Cortex of kidney (tissue), 1 donor: ENCODE measurements at regions not wholly inside any gene's neighbourhood (a gene's known extent, or its start where the extent isn't known, plus 50 kb on each side); places are given as distances from the start of the nearest gene placed in this dataset.

ENCODE experiments used
- DNase-seq: peaks from one replicate; lab custom pipeline; 2025; lab: John Stamatoyannopoulos, UW

DNA sequence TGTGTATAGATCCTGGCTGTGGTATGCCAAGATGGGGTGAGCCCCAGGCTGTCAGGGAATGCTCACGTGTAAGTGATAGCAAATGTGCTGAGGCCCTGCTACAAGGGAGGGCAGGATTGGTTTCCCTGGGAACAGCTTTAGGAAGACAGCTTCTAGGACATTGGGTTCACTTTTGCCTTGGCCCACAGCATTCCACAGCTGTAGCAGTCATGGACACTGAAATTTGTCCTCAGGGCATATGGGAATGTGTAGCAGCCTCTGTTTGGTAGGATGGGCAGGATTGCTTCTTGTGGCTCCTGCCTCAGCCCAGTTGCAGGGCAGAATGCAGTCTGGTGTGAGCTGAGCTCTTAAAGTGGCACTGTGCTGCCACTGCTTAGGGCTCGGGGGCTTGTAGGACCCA, 1061.7 kb upstream of the WWC1 start:
- no peak for DNase-seq

- DNase-seq = no peak
Observed at GRCh38 chr5:167230414-167230813, 1061.0 kb upstream of the WWC1 start.

GRCh38 chr5:167232675-167233311, 1058.7 kb upstream of the WWC1 start:
- no peak for DNase-seq

DNA sequence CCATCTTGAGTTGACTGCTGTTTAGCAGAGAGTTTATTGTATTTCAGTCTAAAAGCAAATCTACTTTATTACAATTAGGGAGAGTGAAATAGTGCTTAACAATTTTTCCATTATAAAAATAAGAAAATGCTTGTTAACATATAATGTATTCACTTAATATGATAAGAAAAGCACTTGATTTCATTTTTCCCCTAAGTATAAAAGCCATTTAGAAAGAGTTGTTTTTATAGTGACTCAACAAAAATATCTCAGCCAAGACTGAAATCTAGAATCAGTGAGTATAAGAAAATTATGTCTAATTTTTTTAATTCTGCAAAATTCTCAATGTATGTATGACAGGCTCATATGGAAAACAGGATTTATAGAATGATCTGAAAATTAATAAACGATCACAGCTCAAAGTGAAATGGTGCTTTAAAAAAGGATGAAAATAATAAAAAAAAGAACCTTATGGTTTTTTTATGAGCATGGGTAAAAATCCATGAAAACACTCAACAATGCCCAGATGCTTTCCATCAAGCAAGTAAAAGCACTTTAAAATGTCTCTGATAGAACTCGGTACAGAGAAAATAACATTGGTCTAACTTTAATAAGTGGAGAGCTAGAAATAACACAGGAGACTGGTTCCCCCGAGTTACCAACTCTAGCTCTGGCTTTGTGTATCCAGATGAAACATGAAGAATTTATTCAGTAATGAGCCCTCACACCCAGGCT, 1057.8 kb upstream of the WWC1 start:
- no peak for DNase-seq

DNA sequence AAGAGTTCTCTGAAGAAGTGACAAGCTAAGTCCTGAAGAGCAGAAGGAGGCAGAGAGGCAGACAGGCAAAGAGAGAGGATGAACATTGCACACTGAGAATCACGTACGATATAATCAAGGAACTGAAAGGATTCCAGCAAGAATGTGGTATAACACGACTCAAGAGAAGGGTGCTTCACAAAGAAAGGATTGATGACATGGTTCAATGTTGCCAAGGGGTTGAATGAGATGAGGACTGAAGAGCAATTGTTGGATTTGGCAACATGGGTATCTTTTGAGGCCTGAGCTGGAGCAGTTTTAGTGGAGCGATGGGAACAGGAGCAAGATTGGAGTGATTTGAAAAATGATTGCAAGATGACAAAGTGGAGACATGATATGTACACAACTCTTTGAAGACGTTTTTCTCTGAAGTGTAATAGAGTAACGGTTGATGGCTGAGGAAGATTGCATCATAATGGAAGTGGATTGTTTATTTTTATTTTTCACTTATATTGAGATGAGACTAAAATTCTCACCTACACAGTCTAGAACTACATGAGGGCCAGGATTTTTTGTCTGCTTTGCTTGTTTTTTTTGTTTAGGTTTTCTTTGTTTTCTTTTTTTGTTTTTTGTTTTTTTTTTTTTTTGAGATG, 1049.9 kb upstream of the WWC1 start:
- DNase-seq = no peak

DNA sequence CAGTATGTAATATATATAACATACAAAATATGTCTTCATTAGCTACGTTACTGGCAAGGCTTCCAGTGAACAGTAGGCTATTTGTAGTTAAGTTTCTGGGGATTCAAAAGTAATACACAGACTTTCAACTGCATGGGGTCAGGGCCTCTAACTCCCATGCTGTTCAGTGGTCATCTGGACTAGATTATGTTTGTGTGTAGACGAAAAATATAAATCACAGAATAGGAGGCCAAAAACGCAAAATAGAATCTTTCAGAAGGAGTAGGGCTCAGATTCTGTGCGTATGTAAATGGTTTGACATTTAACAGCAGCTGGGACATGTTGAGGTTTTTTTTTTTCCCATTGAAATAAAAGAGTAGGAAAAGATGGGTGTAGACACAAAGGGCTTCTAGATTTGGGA, 1048.7 kb upstream of the WWC1 start:
- DNase-seq = no peak

- no peak for DNase-seq
Observed at GRCh38 chr5:167243463-167243862, 1048.0 kb upstream of the WWC1 start.

DNA sequence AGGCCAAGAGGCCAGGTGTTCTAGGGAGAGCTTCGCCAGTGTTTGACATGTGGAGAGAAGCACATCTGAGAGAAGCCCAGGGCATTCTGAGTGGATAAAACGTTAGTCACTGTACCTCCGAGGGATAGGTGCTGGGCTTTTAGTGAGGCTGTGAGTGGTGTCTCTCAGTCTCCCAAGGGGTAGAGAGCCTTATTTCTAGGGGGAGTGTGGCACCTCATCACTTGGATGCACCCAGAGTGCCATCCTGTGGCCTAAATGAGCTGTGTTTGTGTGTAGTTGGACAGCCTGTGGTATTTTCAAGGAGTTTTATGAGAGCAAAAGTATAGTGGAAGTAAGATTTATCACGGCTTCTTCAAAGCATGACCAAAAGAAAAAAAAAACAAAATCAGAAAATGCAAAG, 1046.9 kb upstream of the WWC1 start:
- DNase-seq = no peak

GRCh38 chr5:167245868-167246267, 1045.6 kb upstream of the WWC1 start:
- DNase-seq = no peak

- no peak for DNase-seq
Observed at GRCh38 chr5:167247816-167248215, 1043.6 kb upstream of the WWC1 start.

DNA sequence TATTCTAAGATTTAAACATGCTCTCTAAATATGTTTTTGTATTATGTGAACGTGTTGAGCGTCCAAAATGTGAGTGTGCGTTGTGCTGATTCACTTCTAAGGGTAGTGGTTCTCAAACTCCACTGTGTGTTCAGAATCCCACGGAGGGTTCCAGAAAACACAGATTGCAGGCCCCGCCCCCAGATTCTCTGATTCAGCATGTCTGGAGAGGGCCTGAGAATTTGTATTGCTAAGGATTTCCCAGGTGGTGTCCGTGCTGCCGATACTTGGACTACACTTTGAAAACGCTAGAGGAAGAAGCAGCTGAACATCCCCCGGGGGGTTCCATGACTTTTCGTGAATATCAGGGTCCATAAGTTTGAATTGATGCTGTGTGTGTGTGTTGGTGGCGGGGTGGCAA, 1043.2 kb upstream of the WWC1 start:
- DNase-seq = no peak

DNA sequence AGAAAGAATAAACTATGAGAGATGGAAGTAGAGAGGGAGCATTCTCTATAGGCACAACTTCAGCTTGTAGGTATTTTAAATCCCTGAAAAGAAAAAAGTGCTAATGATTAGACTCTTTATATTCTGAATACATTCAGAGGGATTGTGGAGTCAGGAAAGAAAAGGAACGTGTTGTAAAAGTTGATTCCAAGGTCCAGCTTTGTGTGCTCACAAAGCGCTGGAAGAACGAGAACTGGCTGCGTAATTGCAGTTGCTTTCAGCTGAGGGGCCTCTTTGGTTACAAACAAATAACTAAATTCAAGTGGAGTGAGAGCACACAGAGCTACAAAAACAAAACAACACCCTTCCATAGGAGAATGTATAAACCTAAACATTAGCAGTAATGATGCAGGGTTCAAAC, 1040.4 kb upstream of the WWC1 start:
- DNase-seq = no peak

- DNase-seq = no peak
Observed at GRCh38 chr5:167254132-167254531, 1037.3 kb upstream of the WWC1 start.

DNA sequence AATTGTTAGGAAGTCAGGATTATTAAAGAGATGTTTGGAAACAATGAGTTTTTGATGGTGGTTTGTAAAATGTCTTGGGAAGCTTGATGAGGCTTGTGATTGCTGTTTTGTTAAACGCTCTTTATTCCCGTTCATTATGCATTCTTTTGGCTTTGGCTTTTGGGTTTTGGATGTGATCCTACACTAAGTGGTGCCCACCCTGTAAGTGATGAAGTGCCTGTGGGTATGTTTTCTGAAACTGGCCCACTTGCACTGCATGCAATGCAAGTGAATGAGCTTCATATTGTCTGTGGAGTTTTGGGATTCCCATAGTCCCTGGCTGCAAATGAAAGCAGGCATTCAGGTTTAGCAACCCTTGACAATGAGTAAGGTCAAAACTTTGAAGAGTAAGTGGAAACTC, 1035.5 kb upstream of the WWC1 start:
- no peak for DNase-seq

GRCh38 chr5:167259806-167260205, 1031.6 kb upstream of the WWC1 start:
- no peak for DNase-seq

DNA sequence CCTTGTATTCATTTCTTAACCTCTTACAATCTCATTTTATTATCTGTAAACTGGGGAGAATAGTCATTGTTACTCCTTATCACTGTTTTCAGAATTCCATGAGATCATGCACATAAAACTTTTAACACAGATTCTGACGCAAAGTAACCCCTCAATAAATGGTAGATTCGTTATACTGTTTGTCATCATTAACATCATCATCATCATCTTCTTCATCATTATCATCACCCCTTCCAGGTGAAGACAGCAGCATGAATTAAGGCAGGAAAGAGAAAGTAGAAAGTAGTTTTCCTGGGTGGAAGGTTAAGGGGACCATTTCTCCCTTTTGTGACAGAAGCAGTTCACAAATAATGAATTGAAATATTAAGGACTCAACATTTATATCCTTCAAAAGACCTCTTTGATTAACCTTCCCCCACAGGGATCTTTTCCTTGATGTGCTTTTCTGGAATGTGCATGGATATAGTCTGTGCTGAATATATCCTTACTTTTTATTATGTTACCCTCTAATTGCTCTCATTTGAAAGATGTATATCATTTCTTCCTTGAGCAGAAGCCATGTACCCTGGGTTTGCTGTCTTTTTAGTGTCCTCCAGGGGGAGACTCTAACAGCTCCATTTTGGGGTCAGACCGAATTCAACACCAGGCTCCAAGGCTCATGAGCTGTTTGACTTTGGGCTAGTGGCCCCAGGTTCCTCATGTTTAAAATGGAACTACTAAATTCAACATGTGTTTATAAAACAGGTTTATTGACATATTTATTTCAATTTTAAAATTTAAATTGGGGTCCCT, 1029.9 kb upstream of the WWC1 start:
- no peak for DNase-seq

DNA sequence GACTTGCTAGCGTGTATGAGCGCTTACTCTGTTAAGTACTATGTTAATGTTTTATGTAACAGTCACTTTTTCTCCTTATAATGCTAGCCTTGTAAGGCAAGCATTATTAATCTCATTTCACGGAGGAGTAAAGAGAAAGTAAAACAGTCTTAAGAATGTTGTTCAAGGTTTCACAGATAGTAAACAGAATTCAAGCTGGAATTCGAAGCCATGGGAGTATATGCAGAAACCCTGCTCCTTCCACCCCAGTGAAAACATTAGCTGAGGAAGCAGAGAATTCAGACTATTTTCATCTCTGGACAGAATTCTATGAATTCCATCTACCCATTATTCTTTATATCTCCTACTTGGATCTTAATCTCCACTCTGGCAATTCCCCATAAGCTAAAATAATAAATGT, 1028.3 kb upstream of the WWC1 start:
- no peak for DNase-seq

DNA sequence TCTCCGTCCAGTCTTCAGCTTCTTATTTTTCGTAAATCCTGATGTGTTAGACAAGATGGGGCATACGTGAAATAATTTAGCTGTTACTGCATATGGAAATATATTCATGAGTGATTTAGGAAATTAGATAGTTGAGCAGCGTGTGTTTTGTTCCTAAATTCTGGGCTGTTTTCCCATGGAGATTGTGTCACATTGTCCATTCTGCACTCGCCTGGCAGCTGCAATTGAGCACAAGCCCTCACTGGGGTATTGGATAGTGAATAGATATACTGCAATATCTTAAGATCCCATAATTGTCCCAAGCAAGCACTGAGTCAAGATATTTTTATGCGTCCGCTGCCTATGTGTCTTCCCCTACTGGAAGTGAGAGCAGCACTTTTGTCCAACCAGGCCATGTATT, 1027.1 kb upstream of the WWC1 start:
- DNase-seq = no peak

DNA sequence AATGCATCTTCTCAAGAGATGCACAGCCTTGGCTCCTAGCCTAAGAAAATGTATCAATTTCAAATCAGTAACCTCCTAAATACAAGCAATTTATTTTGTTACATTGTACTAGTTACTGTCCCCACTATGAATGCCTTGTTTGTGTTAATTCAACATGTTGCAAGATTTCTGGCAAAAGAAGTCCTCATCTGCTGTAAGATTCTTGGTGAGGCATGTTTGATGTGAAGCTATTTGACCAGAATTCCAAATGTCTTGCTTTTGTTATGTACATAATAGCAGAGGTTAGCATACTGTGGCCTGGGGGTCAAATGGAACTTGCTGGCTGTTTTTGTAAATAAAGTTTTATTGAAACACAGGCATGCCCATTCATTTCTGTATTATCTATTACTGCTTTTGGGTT, 1023.1 kb upstream of the WWC1 start:
- no peak for DNase-seq

- no peak for DNase-seq
Observed at GRCh38 chr5:167269146-167269545, 1022.3 kb upstream of the WWC1 start.

- no peak for DNase-seq
Observed at GRCh38 chr5:167271081-167271480, 1020.4 kb upstream of the WWC1 start.

- no peak for DNase-seq
Observed at GRCh38 chr5:167271511-167271910, 1019.9 kb upstream of the WWC1 start.

GRCh38 chr5:167280111-167280510, 1011.3 kb upstream of the WWC1 start:
- DNase-seq = no peak
